ENCODE measurements at regions not wholly inside any gene's neighbourhood (a gene's known extent, or its start where the extent isn't known, plus 50 kb on each side); places are given as distances from the start of the nearest gene placed in this dataset.

- TF ChIP-seq CTCF (IDR thresholded peaks at IDR 0.05) (no peak), POLR2A (IDR thresholded peaks at IDR 0.05) (no peak), POLR2AphosphoS5 (IDR thresholded peaks at IDR 0.05) (no peak)
These were observed 140.3 kb upstream of the FOXF1 start for GRCh38 chr16:86370062-86370461.
